PFSK-1 (cell line): ENCODE measurements at regions not wholly inside any gene's neighbourhood (a gene's known extent, or its start where the extent isn't known, plus 50 kb on each side); places are given as distances from the start of the nearest gene placed in this dataset.

Experiments
- FOXP2 ChIP-seq: optimal IDR thresholded peaks from 2 replicates; pipeline ENCODE3; 2011; ENCODE audit warnings: borderline replicate concordance, control low read depth, inconsistent platforms; ENCODE audit not compliant: insufficient read depth; ENCODE audit errors: extremely low read length, extremely low read depth
- POLR2AphosphoS5 ChIP-seq: IDR thresholded peaks from 2 replicates; pipeline ENCODE4 v1.6.1; 2012; ENCODE audit warnings: low read depth, mild to moderate bottlenecking, control low read depth, low read length, moderate library complexity
- SIN3A ChIP-seq: IDR thresholded peaks from 2 replicates; pipeline ENCODE4 v1.6.1; 2012; ENCODE audit warnings: mild to moderate bottlenecking, low read length, moderate library complexity, borderline replicate concordance; ENCODE audit not compliant: insufficient read depth
- TAF1 ChIP-seq: IDR thresholded peaks from 2 replicates; pipeline ENCODE4 v1.6.1; 2012; ENCODE audit warnings: low read length, control low read depth, borderline replicate concordance; ENCODE audit not compliant: insufficient read depth
- TF ChIP-seq, protein P1 (sequence below), 2 experiments: IDR thresholded peaks; 2 replicates each; pipeline versions ENCODE4 v1.6.1 to v1.8.0; 2011 to 2012; ENCODE audit warnings: low read depth in 2 of 2, low read length in 2 of 2, control low read depth in 1 of 2, inconsistent platforms in 1 of 2, mild to moderate bottlenecking in 1 of 2, moderate library complexity in 1 of 2; ENCODE audit not compliant: insufficient read depth in 1 of 2

DNA sequence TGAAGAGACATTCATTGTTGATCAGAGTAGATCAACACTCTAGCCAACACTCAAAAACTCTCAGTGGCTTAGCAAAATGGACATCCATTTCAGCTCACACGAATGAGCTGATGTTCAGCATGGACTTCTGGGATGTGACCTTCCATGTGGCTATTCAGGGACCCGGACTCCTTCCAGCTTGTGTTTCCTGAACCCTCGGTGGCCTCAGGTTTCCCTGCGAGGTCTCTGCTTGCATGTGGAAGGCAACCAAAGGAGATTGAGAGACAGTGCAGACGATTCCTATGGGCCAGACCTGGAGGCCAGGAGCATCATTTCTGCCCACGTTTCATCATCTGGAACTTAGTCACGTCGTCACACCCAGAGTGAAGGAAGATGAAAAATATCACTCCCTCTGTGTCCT is 1137.4 kb downstream of the TBC1D22A start:
- TF ChIP-seq TAF1 = no peak
- TF ChIP-seq SIN3A = no peak
- TF ChIP-seq, protein P1, sequence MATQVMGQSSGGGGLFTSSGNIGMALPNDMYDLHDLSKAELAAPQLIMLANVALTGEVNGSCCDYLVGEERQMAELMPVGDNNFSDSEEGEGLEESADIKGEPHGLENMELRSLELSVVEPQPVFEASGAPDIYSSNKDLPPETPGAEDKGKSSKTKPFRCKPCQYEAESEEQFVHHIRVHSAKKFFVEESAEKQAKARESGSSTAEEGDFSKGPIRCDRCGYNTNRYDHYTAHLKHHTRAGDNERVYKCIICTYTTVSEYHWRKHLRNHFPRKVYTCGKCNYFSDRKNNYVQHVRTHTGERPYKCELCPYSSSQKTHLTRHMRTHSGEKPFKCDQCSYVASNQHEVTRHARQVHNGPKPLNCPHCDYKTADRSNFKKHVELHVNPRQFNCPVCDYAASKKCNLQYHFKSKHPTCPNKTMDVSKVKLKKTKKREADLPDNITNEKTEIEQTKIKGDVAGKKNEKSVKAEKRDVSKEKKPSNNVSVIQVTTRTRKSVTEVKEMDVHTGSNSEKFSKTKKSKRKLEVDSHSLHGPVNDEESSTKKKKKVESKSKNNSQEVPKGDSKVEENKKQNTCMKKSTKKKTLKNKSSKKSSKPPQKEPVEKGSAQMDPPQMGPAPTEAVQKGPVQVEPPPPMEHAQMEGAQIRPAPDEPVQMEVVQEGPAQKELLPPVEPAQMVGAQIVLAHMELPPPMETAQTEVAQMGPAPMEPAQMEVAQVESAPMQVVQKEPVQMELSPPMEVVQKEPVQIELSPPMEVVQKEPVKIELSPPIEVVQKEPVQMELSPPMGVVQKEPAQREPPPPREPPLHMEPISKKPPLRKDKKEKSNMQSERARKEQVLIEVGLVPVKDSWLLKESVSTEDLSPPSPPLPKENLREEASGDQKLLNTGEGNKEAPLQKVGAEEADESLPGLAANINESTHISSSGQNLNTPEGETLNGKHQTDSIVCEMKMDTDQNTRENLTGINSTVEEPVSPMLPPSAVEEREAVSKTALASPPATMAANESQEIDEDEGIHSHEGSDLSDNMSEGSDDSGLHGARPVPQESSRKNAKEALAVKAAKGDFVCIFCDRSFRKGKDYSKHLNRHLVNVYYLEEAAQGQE (IDR thresholded peaks at IDR 0.05; ENCODE audit: insufficient read depth in 1 of 2, low read depth in 2 of 2, low read length in 2 of 2) = no peak
- TF ChIP-seq POLR2AphosphoS5 = no peak
- no peak for TF ChIP-seq FOXP2

DNA sequence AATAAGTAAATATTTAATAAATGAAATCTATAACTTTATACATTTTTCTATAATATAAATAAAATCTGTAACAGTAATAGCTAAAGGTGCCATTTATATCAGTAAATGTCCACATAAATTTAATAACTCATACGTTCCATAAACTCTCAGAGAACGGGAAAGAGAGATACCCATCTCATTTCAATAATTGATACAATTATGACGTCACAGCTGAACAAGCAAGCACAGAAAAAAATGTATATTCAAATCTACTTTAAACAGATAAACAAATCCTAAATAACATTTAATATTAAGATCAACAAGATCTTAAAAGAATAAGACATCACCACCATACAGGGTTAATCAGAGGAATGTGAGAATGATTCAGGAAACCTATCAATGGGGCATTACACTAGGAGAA is 1136.5 kb downstream of the TBC1D22A start:
- TF ChIP-seq FOXP2 (no peak), TAF1 (no peak), SIN3A (no peak), POLR2AphosphoS5 (no peak)
- TF ChIP-seq, protein P1 (IDR thresholded peaks at IDR 0.05; ENCODE audit: insufficient read depth in 1 of 2, low read depth in 2 of 2, low read length in 2 of 2) = no peak

DNA sequence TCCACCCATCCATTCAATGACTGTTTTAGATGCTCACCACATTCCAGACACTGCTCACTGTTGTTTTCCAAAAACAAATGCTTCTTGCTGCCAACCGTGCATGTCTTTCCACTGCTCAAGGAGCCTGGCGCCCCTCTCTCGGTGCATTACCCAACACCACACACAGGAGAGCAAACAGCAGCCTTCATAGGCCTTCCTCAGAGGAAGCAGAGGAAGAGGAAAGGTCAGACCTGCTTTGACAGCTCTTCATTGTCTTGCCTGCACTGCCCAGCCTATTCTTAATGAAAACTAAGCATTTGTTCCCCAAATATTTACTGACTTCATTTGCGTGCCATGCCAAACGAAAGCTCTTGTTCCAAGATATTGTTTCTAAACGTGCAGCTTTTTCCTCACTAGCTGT is 1129.2 kb downstream of the TBC1D22A start:
- TF ChIP-seq TAF1 = no peak
- no peak for TF ChIP-seq SIN3A
- TF ChIP-seq, protein P1 (IDR thresholded peaks at IDR 0.05; ENCODE audit: insufficient read depth in 1 of 2, low read depth in 2 of 2, low read length in 2 of 2) = no peak
- TF ChIP-seq FOXP2 = no peak
- TF ChIP-seq POLR2AphosphoS5 = no peak

DNA sequence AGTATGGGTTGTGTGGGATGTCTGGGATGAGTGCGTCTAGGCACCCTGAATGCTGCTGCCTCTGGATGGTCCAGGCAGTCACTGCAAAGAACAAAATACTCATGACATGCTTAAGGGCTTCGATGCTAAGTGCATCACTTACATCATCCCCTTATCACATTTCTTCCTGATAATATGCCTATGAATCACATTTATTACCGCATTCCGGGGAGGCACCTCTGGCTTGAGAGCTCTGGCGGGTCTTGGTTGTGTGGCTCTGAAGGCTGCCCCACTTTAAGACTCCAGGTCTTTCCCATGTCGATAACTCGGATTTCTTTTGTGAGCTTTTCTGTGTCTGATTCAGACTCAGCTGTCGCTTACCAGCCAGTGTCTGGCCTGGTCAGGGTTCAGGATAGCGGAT is 1126.4 kb downstream of the TBC1D22A start:
- TF ChIP-seq FOXP2 = no peak
- no peak for TF ChIP-seq POLR2AphosphoS5
- TF ChIP-seq TAF1 = no peak
- TF ChIP-seq, protein P1 (IDR thresholded peaks at IDR 0.05; ENCODE audit: insufficient read depth in 1 of 2, low read depth in 2 of 2, low read length in 2 of 2) = no peak
- TF ChIP-seq SIN3A = no peak

DNA sequence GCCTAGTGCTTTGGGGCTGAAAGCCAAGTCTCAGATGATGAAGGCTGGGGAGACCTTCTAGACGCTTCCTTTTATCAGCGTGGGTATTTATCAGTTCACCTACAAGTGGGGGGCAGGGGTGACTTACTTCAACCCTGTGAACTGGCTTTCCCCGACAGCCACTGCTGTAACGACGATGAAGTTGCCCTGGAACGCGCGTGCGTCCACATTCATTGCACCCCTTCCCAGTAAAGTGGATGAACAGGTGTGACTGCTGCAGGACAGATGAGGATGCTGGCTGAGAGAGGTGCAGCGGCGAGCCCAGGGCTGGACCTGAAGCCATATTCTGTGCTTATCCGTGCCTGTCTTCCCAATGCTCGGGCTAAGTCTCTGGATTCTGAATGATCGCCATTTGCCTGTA is 1122.3 kb downstream of the TBC1D22A start:
- TF ChIP-seq FOXP2 (no peak), POLR2AphosphoS5 (no peak), TAF1 (no peak), SIN3A (no peak)
- TF ChIP-seq, protein P1 (IDR thresholded peaks at IDR 0.05; ENCODE audit: insufficient read depth in 1 of 2, low read depth in 2 of 2, low read length in 2 of 2) = no peak
